Mucosa of descending colon (tissue), 3 donors: ENCODE measurements at regions not wholly inside any gene's neighbourhood (a gene's known extent, or its start where the extent isn't known, plus 50 kb on each side); places are given as distances from the start of the nearest gene placed in this dataset.

Experiments used
- ATAC-seq: fragments of 200-7000 bp; cut with Tn5 transposase; one replicate; pipeline ENCODE4 v1.9.1; 2020; ENCODE audit warnings: mild to moderate bottlenecking, moderate library complexity
- DNase-seq, 3 donors: peaks; one replicate each; pipeline ENCODE4 v3.0.0-alpha.2; 2020
- H3K36me3 ChIP-seq: fragments of 200-600 bp; one replicate; pipeline ENCODE4 v1.8.0; 2021; ENCODE audit warnings: low read depth, mild to moderate bottlenecking
- H3K4me1 ChIP-seq: fragments of 200-600 bp; one replicate; pipeline ENCODE4 v1.8.0; 2021; ENCODE audit warnings: low read depth, mild to moderate bottlenecking
- H3K4me3 ChIP-seq: fragments of 200-600 bp; one replicate; pipeline ENCODE4 v1.8.0; 2021; ENCODE audit warnings: mild to moderate bottlenecking
- H3K9me3 ChIP-seq: fragments of 200-600 bp; one replicate; pipeline ENCODE4 v1.8.0; 2021; ENCODE audit warnings: mild to moderate bottlenecking
- CTCF ChIP-seq: fragments of 200-600 bp; IDR thresholded peaks from one replicate; pipeline ENCODE4 v1.8.0; 2022; ENCODE audit warnings: antibody characterized with exemption, mild to moderate bottlenecking
- intact Hi-C, 2 donors: fragments of 100-400 bp; cut with DNase I in 1 of 2; cut with micrococcal nuclease in 1 of 2; formaldehyde crosslinking; loops; one replicate each; pipeline versions ENCODE4 v1.11.0 to v1.11.1; 2022; cut with DNase I, micrococcal nuclease
- donor health status: DM: no; HTN: no; CAD: no; lungs with moderate emphysema.
- donor health status: DM: no; HTN: no; CAD: no.
- donor health status: DM: no; HTN: yes; CAD: no.

DNA sequence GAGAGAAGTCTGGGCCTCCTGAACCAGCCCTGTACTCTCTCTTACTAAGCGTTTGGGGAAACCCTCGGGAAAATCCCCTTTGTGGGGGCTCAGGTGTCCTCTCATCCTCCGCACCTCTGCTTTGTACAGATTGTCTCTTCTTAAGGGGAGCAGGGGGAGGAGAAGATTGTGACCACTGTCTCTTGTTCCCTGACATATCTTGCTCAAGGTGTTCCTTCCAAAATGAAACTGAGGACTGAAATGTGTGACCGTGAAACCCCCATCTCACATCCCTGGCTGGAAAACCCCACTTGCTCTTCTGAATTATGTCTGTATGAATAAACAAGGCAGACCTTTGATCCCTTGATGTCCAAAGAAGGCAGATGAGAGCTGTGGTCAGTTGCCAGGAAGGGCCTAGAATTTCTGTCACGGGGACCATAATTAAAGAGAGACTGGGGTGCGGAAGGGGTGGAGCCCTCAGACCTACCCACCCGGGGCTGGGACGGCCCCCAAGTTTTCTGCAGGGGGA lies 369.8 kb downstream of the AACS start:
- no peak overlapping the region for H3K4me3 ChIP-seq
- intact Hi-C loops = no loop called here
- no peaks in the 10 kb centered on the region for H3K9me3 ChIP-seq
- no peaks in the 10 kb centered on the region for H3K4me1 ChIP-seq
- ATAC-seq = no peak
- no peak for TF ChIP-seq CTCF
- DNase-seq = no peak
- no peaks in the 10 kb centered on the region for H3K36me3 ChIP-seq

- intact Hi-C loops = no loop called here
- ATAC-seq (no peak), DNase-seq (no peak)
- no peak overlapping the region for H3K4me3 ChIP-seq
- H3K9me3 ChIP-seq = no peaks in the 10 kb centered on the region
- no peak for TF ChIP-seq CTCF
- no peaks in the 10 kb centered on the region for H3K36me3 ChIP-seq
- H3K4me1 ChIP-seq = no peaks in the 10 kb centered on the region
Observed at GRCh38 chr12:125435871-125436270, 370.6 kb downstream of the AACS start.

DNA sequence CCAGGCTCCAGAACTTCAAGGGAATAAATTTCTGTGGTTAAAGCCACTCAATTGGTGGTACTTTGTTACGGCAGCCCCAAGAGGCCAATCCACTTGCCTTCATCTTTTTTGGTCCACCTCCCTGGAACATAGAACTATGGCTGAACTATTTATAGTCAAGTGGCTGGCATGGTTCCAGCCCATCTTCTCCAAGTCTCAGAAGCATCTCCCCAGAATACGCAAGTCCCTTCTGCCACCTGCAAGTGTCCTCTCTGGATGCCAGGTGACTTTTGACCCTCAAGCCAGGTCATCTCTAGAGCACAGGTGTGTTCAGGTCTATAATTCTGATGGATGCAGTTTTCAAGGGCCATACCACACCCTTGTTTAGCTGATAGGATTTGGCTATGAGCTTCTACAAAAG lies 371.5 kb downstream of the AACS start:
- Histone ChIP-seq H3K4me3 (no peak overlapping the region), H3K4me1 (no peaks in the 10 kb centered on the region), H3K9me3 (no peaks in the 10 kb centered on the region), H3K36me3 (no peaks in the 10 kb centered on the region)
- intact Hi-C loops = no loop called here
- TF ChIP-seq CTCF = no peak
- ATAC-seq (no peak), DNase-seq (no peak)

- Histone ChIP-seq H3K4me1 (no peaks in the 10 kb centered on the region), H3K9me3 (no peaks in the 10 kb centered on the region), H3K36me3 (no peaks in the 10 kb centered on the region), H3K4me3 (no peak overlapping the region)
- DNase-seq = no peak
- TF ChIP-seq CTCF = no peak
- ATAC-seq = no peak
- intact Hi-C loops = no loop called here
Observed at GRCh38 chr12:125440399-125440798, 375.2 kb downstream of the AACS start.

DNA sequence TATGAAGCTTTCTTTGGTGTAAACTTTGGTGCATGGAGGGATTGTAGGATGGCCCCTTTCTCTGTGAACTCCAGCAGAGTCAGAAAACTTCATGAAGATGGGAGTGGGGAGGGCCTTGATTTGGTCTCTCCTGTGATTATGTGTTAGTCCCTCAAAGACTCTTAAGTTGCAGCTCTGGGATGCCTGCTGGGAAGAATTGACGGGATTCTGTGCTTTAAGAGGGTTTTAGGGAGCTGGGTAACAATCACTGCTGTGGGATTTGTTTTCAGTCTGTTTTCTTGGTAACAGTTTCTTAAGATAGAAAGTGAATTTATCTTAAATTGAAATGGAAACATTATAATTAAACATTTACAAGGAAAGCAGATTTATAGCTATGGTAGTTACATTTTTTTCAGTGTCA lies 378.1 kb downstream of the AACS start:
- no peak for ATAC-seq
- no peak for TF ChIP-seq CTCF
- no peak for DNase-seq
- H3K36me3 ChIP-seq = no peaks in the 10 kb centered on the region
- H3K9me3 ChIP-seq = no peaks in the 10 kb centered on the region
- no peak overlapping the region for H3K4me3 ChIP-seq
- intact Hi-C loops = no loop called here
- no peaks in the 10 kb centered on the region for H3K4me1 ChIP-seq

DNA sequence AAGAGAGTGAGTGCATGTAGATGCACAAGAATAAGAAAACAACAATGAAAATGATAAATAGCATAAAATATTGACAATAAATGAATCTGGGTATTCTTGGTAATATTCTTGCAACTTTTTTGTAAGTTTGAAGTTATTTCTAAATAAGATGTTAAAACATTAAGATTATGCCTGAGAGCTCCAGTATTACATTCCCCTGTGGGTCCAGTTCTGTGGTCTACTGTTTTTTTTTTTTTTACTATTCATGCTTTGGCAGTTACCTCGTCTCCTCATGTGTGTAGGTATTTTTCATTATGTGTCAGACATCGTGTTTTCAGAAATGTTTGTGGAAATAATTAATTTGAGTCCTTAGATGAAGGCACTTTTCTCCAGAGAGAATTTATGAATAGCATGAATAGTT lies 386.2 kb downstream of the AACS start:
- H3K4me3 ChIP-seq = no peak overlapping the region
- no peaks in the 10 kb centered on the region for H3K9me3 ChIP-seq
- ATAC-seq (no peak), DNase-seq (no peak)
- H3K36me3 ChIP-seq = no peaks in the 10 kb centered on the region
- H3K4me1 ChIP-seq = no peaks in the 10 kb centered on the region
- TF ChIP-seq CTCF = no peak
- intact Hi-C loops = no loop called here
